ENCODE measurements at regions not wholly inside any gene's neighbourhood (a gene's known extent, or its start where the extent isn't known, plus 50 kb on each side); places are given as distances from the start of the nearest gene placed in this dataset.

DNA sequence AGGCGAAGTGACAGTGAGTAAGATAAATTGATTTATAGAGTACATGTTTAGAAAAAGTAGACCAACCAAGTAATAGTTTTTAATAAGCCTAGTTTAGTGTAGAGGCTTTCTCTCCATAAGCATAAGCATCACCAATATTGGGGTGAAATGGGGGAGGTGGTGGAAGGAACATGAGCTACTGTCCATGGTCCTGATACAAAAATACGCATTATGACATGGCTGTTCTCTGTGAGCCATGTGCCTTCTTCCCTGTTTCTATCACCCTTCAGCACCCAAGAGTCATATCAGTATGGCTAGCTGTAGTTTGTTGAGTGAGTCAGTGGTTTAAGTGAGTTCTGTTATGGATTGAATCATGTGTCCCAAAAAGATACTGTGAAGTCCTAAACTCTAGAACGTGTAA is 150.8 kb downstream of the EDN1 start:
- peaks cover 5% of the 10 kb centered on the region for H3K4me1 Mint-ChIP-seq (ENCODE audit: low read depth)
- peaks cover 2% of the 10 kb centered on the region for H3K27me3 Mint-ChIP-seq (ENCODE audit: low read depth)
- ATAC-seq (no peak), DNase-seq (no peak)
- CTCF ChIA-PET: no interaction called here
- H3K9me3 Mint-ChIP-seq (ENCODE audit: insufficient read depth): peaks cover 3% of the 10 kb centered on the region
- H3K4me3 Mint-ChIP-seq: no peak overlapping the region
- no peaks in the 10 kb centered on the region for H3K36me3 Mint-ChIP-seq (ENCODE audit: low read depth)
- POLR2A ChIA-PET: no interaction called here
- H3K27ac Mint-ChIP-seq: no peak overlapping the region

DNA sequence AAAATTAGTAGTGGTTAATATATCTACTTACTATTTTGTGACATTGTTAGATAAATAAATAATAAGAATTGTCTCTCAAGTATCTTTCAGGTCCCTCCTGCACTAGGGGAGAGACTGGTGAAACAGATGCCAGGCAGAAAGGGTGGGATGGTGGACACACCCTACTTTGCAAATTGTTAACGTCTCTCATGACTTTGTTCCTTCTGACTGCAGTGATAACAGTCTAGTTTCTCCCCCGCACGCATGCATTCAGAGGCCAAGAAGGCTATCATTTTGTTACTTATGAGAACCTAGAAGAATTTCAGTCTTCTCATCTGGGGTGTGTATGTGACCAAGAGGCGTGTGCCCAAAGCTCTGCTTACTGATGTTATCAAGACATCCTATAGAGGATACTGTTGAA is 152.3 kb downstream of the EDN1 start:
- ChIA-PET POLR2A (no interaction called here), CTCF (no interaction called here)
- H3K27me3 Mint-ChIP-seq (ENCODE audit: low read depth): peaks cover 5% of the 10 kb centered on the region
- H3K4me1 Mint-ChIP-seq (ENCODE audit: low read depth): no peaks in the 10 kb centered on the region
- H3K4me3 Mint-ChIP-seq: no peak overlapping the region
- ATAC-seq (no peak), DNase-seq (no peak)
- no peaks in the 10 kb centered on the region for H3K36me3 Mint-ChIP-seq (ENCODE audit: low read depth)
- H3K9me3 Mint-ChIP-seq (ENCODE audit: insufficient read depth): no peaks in the 10 kb centered on the region
- no peak overlapping the region for H3K27ac Mint-ChIP-seq

DNA sequence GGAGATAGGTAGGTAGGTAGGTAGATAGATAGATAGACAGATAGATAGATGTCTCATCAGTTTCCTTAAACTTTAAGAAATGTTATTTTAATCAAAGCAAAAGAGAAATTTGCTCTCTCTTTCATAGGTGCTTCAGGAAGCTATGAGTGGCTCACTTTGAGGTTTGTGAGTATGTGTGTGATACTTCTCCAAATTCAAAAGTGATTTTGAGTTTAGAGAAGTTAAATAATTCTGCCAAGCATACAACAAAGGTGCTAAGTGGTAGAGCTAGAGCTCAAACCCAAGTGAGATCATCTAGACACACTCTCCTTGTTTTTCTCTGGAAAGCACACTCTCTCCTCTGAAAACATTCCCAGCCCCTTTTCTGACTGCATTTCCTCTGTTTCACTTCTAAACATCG is 156.2 kb downstream of the EDN1 start:
- ChIA-PET POLR2A (no interaction called here), CTCF (no interaction called here)
- peaks cover 3% of the 10 kb centered on the region for H3K27me3 Mint-ChIP-seq (ENCODE audit: low read depth)
- H3K27ac Mint-ChIP-seq: no peak overlapping the region
- H3K4me3 Mint-ChIP-seq: no peak overlapping the region
- ATAC-seq (no peak), DNase-seq (no peak)
- no peaks in the 10 kb centered on the region for H3K36me3 Mint-ChIP-seq (ENCODE audit: low read depth)
- H3K4me1 Mint-ChIP-seq (ENCODE audit: low read depth): no peaks in the 10 kb centered on the region
- H3K9me3 Mint-ChIP-seq (ENCODE audit: insufficient read depth): no peaks in the 10 kb centered on the region

DNA sequence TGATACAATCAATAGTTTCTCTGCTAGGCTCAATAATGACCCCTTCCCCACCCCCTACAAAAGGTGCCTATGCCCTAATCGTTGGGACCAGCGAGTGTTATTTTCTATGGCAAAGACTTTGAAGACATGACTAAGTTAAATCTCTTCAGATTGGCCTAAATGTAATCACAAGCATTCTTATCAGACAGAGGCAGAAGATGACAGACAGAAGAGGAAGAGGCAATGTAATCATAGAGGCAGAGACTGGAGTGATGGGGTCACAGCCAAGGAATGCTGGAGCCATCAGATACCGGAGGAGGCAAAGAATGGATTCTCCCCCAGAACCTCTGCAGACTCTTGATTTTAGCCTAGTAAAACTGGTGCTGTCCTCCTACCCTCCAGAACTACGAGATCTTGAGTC is 159.3 kb downstream of the EDN1 start:
- DNase-seq (no peak), ATAC-seq (no peak)
- Mint-ChIP-seq H3K4me3 (no peak overlapping the region), H3K27me3 (ENCODE audit: low read depth) (peaks cover 3% of the 10 kb centered on the region), H3K4me1 (ENCODE audit: low read depth) (no peaks in the 10 kb centered on the region), H3K27ac (no peak overlapping the region), H3K9me3 (ENCODE audit: insufficient read depth) (peaks cover 7% of the 10 kb centered on the region), H3K36me3 (ENCODE audit: low read depth) (no peaks in the 10 kb centered on the region)
- ChIA-PET CTCF (no interaction called here), POLR2A (no interaction called here)

DNA sequence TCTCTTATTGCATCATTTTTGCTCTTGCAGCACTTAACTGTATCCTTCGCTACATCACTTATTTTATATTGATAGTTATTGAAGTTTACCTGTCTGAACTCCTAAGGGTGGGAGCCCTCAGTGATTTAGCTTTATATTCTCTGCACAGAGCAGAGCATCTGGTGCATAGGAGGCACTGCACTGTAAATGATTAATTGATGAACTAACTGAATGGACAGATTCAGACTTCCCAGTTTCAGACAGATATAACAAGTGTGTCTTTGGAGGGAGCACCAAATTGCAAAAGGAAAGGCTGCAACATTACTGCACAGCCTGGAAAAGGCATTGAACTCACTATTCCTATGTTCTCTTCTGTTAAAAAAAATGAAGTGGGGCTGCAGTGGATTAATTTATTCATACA is 160.3 kb downstream of the EDN1 start:
- no peaks in the 10 kb centered on the region for H3K4me1 Mint-ChIP-seq (ENCODE audit: low read depth)
- CTCF ChIA-PET: no interaction called here
- no peaks in the 10 kb centered on the region for H3K36me3 Mint-ChIP-seq (ENCODE audit: low read depth)
- H3K27me3 Mint-ChIP-seq (ENCODE audit: low read depth): peaks cover 3% of the 10 kb centered on the region
- no peak for DNase-seq
- POLR2A ChIA-PET: no interaction called here
- no peak for ATAC-seq
- no peak overlapping the region for H3K27ac Mint-ChIP-seq
- H3K9me3 Mint-ChIP-seq (ENCODE audit: insufficient read depth): peaks cover 7% of the 10 kb centered on the region
- no peak overlapping the region for H3K4me3 Mint-ChIP-seq

DNA sequence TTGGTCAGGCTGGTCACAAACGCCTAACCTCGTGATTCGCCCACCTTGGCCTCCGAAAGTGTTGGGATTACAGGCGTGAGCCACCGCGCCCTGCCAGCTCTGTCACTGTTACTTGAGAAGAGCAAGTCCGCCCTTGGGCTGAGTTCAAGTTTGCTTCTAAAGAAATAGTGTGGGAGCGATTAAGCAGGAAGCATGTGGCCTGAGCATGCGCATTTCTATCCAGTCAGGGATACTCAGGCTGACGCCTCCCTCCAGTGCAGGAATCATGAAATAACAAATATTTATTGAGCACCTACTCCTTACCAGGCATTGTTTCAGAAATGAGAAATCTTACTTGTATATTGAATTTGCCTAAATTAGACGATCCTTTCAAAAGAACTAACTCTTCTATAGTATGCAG is 166.2 kb downstream of the EDN1 start:
- Mint-ChIP-seq H3K4me3 (no peak overlapping the region), H3K9me3 (ENCODE audit: insufficient read depth) (peaks cover 7% of the 10 kb centered on the region), H3K36me3 (ENCODE audit: low read depth) (no peaks in the 10 kb centered on the region), H3K27me3 (ENCODE audit: low read depth) (no peaks in the 10 kb centered on the region), H3K27ac (no peak overlapping the region), H3K4me1 (ENCODE audit: low read depth) (no peaks in the 10 kb centered on the region)
- ChIA-PET POLR2A (no interaction called here), CTCF (no interaction called here)
- ATAC-seq (no peak), DNase-seq (no peak)

DNA sequence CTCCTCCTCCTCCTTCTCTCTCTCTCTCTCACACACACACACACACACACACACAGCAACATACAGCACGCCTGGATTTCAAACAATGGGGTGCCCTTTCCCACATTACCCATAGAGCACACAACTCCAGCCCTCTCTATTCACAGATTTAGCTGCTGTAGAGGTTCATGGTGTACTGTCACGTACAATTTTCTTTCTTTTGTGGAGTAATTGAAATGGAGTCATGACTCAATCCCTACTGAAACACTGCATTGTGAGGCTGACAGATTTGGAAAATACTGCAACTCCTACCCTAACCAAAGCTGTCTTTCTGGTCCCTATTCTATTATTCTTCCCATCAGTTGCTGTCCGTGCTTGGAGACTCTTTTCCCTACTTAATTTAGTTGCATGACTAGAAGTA is 166.9 kb downstream of the EDN1 start:
- CTCF ChIA-PET: no interaction called here
- ATAC-seq: no peak

DNA sequence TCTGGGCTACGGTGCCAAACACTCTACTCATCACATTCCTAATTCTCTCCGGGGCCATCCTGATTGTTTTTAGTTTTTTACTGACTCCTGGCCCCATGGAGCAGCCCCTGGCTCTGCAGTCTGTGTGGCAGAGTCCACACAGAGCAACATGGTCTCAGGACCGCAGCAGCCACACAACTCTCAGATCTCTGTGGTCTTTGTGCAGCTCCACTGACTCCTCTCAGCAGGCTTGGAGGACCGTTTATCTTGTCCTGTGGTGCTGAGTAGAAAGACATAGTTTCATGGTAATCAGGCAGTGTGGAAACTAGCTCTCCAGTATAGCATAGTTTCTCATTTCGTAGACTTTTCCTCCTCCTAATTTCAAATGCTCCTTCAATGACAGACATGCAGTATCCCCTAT is 168.4 kb downstream of the EDN1 start:
- no peak for ATAC-seq
- H3K4me1 Mint-ChIP-seq (ENCODE audit: low read depth): no peaks in the 10 kb centered on the region
- H3K27me3 Mint-ChIP-seq (ENCODE audit: low read depth): no peaks in the 10 kb centered on the region
- peaks cover 3% of the 10 kb centered on the region for H3K9me3 Mint-ChIP-seq (ENCODE audit: insufficient read depth)
- H3K36me3 Mint-ChIP-seq (ENCODE audit: low read depth): no peaks in the 10 kb centered on the region
- H3K4me3 Mint-ChIP-seq: no peak overlapping the region
- CTCF ChIA-PET: no interaction called here
- no peak for DNase-seq
- POLR2A ChIA-PET: no interaction called here
- no peak overlapping the region for H3K27ac Mint-ChIP-seq

More for the DNA sequence above, 166.9 kb downstream of the EDN1 start:
- DNase-seq: no peak
- no peak overlapping the region for H3K4me3 Mint-ChIP-seq
- no peak overlapping the region for H3K27ac Mint-ChIP-seq
- H3K36me3 Mint-ChIP-seq (ENCODE audit: low read depth): no peaks in the 10 kb centered on the region
- POLR2A ChIA-PET: no interaction called here
- H3K4me1 Mint-ChIP-seq (ENCODE audit: low read depth): no peaks in the 10 kb centered on the region
- H3K9me3 Mint-ChIP-seq (ENCODE audit: insufficient read depth): peaks cover 7% of the 10 kb centered on the region
- no peaks in the 10 kb centered on the region for H3K27me3 Mint-ChIP-seq (ENCODE audit: low read depth)

DNA sequence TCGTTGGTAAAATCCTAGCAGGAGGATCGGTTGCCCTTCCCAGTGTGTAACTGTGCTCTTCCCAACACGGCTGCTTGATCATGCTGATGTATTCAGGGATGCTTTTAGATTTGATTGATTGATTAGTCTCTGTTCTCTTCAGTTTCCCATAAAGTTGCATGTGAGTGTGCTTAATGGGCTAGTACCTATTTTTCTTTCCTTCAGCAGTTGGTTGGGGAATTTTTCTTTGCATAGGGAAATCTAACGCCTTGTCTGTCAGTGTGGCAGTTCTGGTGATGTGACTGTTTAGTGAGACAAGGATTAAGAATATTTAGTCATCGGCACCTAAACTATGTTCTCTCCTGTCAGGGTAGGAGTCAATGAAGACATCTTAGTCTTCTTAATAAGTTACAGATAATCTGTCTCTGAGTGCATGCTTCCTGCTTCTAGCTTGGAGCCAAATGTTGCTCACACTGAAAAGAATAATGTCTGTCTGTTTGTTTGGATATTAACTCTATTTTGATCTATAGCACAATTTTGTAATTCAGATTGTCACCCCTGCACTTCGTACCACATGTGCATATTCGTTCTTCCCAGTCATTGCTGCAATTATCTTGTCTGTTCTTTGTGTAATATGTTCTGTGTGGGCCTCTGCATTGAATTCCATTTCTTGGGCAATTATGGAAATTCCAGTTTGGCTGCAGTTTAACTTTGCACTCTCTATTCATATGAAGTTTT is 169.9 kb downstream of the EDN1 start:
- Mint-ChIP-seq H3K4me3 (no peak overlapping the region), H3K27me3 (ENCODE audit: low read depth) (no peaks in the 10 kb centered on the region), H3K4me1 (ENCODE audit: low read depth) (no peaks in the 10 kb centered on the region), H3K27ac (no peak overlapping the region), H3K9me3 (ENCODE audit: insufficient read depth) (no peaks in the 10 kb centered on the region), H3K36me3 (ENCODE audit: low read depth) (no peaks in the 10 kb centered on the region)
- no peak for ATAC-seq
- CTCF ChIA-PET: no interaction called here
- POLR2A ChIA-PET: no interaction called here
- no peak for DNase-seq

DNA sequence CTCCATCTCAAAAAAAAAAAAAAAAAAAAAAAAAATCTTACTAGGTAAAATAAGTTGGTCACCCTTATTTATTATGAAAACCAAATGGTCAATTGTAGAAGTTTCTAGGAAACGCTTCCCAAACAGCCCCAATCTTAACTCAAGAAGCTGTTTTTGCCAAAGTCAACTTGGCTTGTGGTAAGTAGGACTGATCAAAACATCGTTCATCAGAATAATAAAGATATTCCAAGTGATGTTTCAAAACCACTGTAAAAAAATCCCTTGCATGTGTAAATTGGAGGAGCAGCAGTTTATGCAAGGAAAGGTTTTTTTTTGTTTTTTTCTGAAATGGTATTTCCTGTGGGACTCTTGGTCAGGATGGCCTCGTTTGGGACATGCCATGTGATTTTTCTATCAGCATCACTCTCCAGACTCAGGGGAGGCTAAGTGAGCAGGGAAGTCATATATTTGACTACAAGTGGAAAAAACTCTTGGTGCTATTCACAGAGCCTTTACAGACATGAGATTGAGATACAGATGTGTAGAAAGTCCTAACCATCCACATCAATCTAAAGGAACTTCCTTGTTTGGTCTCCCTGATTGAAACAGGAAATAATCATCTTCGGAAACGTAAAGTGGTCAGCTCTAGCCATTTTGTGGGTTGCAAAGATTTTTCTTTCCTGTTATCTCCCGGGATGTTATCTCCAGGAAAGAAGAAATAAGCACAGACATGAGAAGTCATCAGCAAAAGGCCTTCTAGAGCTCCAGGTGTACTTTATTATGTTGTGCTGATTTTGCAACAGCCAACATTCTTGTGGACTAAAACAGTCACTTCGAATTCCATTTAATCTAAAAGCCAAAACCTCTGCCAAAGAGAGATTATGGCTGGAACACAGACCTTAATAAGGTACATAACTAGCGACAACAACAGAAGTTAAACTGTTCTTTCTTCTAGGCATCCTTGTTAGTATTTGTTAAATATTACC is 177.8 kb downstream of the EDN1 start:
- DNase-seq (no peak), ATAC-seq (no peak)
- ChIA-PET POLR2A (no interaction called here), CTCF (no interaction called here)
- H3K27me3 Mint-ChIP-seq (ENCODE audit: low read depth): peaks cover 3% of the 10 kb centered on the region
- no peak overlapping the region for H3K4me3 Mint-ChIP-seq
- H3K9me3 Mint-ChIP-seq (ENCODE audit: insufficient read depth): no peaks in the 10 kb centered on the region
- no peaks in the 10 kb centered on the region for H3K4me1 Mint-ChIP-seq (ENCODE audit: low read depth)
- H3K36me3 Mint-ChIP-seq (ENCODE audit: low read depth): no peaks in the 10 kb centered on the region
- H3K27ac Mint-ChIP-seq: no peak overlapping the region

DNA sequence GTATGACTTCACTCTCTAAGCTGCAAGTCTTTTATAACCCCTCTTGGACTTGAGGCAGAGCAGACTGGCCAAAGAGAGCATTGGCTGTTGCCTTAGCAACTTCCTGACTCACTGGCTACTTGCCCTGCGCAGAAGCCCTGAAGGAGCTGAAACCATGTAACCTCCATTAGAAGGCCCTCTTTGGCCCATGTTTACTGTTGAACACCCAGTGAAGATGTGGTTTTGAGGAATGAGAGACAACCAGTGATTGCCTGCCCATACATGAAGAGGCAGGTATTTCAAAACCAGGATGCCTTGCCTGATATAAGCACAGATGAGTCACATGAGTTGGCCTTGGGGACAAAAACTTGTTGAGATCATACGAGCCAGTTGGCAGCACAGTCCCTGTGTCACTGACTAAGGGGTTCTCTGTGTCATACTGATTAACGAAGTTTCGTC is 182.5 kb downstream of the EDN1 start:
- ChIA-PET POLR2A (no interaction called here), CTCF (no interaction called here)
- no peak overlapping the region for H3K27ac Mint-ChIP-seq
- no peak overlapping the region for H3K4me3 Mint-ChIP-seq
- H3K27me3 Mint-ChIP-seq (ENCODE audit: low read depth): peaks cover 3% of the 10 kb centered on the region
- no peak for DNase-seq
- no peak for ATAC-seq
- no peaks in the 10 kb centered on the region for H3K4me1 Mint-ChIP-seq (ENCODE audit: low read depth)
- no peaks in the 10 kb centered on the region for H3K9me3 Mint-ChIP-seq (ENCODE audit: insufficient read depth)
- no peaks in the 10 kb centered on the region for H3K36me3 Mint-ChIP-seq (ENCODE audit: low read depth)

DNA sequence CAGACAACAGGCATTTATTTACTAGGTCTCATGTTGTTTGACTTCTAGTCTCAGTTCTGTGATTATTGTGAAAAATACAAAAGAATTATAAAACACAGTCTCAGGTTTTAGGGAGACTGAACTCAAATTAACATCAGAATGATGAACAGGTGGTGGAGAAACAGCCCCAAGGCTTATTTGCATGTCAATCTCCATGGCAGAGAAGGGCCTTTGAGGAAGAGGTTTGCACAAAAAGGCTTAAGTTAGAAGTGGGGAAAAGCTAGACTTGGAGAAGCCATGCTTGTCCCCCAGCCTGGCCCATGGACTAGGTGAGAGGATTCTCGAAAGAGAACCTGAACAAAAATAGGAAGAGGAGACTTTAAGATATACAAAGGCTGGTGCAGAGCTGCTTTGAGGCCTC is 183.3 kb downstream of the EDN1 start:
- ChIA-PET POLR2A (no interaction called here), CTCF (no interaction called here)
- Mint-ChIP-seq H3K4me3 (no peak overlapping the region), H3K4me1 (ENCODE audit: low read depth) (no peaks in the 10 kb centered on the region), H3K27me3 (ENCODE audit: low read depth) (peaks cover 3% of the 10 kb centered on the region), H3K9me3 (ENCODE audit: insufficient read depth) (no peaks in the 10 kb centered on the region), H3K27ac (no peak overlapping the region), H3K36me3 (ENCODE audit: low read depth) (no peaks in the 10 kb centered on the region)
- ATAC-seq (no peak), DNase-seq (no peak)
